Gastroesophageal sphincter (tissue), 4 donors: ENCODE measurements at regions not wholly inside any gene's neighbourhood (a gene's known extent, or its start where the extent isn't known, plus 50 kb on each side); places are given as distances from the start of the nearest gene placed in this dataset.

Experiments used
- ATAC-seq: fragments of 150-250 bp; one replicate; pipeline ENCODE4 v1.9.1; 2016; ENCODE audit warnings: mild to moderate bottlenecking, moderate library complexity
- H3K27ac ChIP-seq, 4 donors: fragments of 200-600 bp; sonication (generic) in 3 of 4; 1 replicate in 3 of 4; 2 replicates in 1 of 4; pipeline ENCODE4 v1.5.1; 2016 to 2019
- H3K27me3 ChIP-seq: fragments of 200-600 bp; sonication (generic); one replicate; pipeline ENCODE4 v1.5.1; 2019
- H3K36me3 ChIP-seq, 2 donors: fragments of 200-600 bp; sonication (generic); one replicate each; pipeline ENCODE4 v1.5.1; 2019; ENCODE audit warnings: control low read depth in 1 of 2
- H3K4me1 ChIP-seq, 3 donors: fragments of 200-600 bp; sonication (generic); 1 replicate in 2 of 3; 2 replicates in 1 of 3; pipeline ENCODE4 v1.5.1; 2016 to 2019; ENCODE audit warnings: control low read depth in 2 of 3
- H3K4me3 ChIP-seq, 2 donors: fragments of 200-600 bp; sonication (generic); one replicate each; pipeline ENCODE4 v1.5.1; 2019; ENCODE audit warnings: mild to moderate bottlenecking in 1 of 2, moderate library complexity in 1 of 2
- H3K9me3 ChIP-seq, 3 donors: fragments of 200-600 bp; sonication (generic); one replicate each; pipeline ENCODE4 v1.5.1; 2017 to 2019; ENCODE audit warnings: control low read depth in 2 of 3
- EP300 ChIP-seq: sonication (generic); formaldehyde crosslinking; IDR thresholded peaks from one replicate; pipeline ENCODE4 v1.6.1; 2017; ENCODE audit warnings: antibody characterized with exemption, mild to moderate bottlenecking
- POLR2A ChIP-seq, 2 donors: fragments of 450-650 bp; IDR thresholded peaks; one replicate each; pipeline ENCODE4 v1.6.1; 2017; ENCODE audit warnings: antibody characterized with exemption in 2 of 2, mild to moderate bottlenecking in 2 of 2, moderate library complexity in 1 of 2
- POLR2AphosphoS5 ChIP-seq: sonication (generic); formaldehyde crosslinking; IDR thresholded peaks from one replicate; pipeline ENCODE4 v1.6.1; 2017; ENCODE audit warnings: antibody characterized with exemption
- WGBS, 2 donors: methylation state at CpG; one replicate each; pipeline ENCODE4 v1.1.5; 2018; ENCODE audit warnings: low coverage in 1 of 2; 5-methylcytosine and 5-hydroxymethylcytosine counted together
- TF ChIP-seq, protein P1 (sequence below), 4 experiments: fragments of 200-600 bp in 2 of 4; fragments of 450-650 bp in 2 of 4; sonication (generic) in 1 of 4; IDR thresholded peaks; one replicate each; pipeline ENCODE4 v1.5.1; 2017 to 2019; ENCODE audit warnings: antibody characterized with exemption in 4 of 4, mild to moderate bottlenecking in 2 of 4, moderate library complexity in 2 of 4

DNA sequence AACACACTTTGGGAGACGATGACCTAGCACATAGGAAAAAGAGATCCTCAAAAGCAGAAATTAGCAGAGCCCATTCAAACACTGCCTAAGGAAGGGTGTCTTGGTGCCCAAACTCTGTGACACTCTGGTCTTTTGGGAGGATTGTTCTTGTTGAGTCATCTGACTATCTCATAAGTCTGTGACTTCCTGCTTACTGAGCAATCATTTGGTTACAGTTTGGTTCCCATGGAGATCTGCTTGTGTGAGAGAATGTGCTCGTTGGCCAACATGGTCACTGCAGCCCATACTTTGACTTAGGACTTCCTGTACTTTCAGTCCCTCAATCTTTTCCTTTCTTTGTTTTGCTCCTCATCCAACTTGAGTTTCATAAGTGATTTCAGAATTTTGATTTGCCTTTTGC is 602.9 kb downstream of the NYAP2 start:
- Histone ChIP-seq H3K27ac (peak overlapping the region in 1 of 4 donors; percentile 33), H3K4me1 (no peaks in the 10 kb centered on the region), H3K27me3 (no peaks in the 10 kb centered on the region), H3K36me3 (no peaks in the 10 kb centered on the region), H3K9me3 (no peaks in the 10 kb centered on the region), H3K4me3 (no peak overlapping the region)
- WGBS, 2 donors: 44 to 52% methylated on average over 2 of the region's 2 CpGs
- peak; percentile 80 for ATAC-seq
- TF ChIP-seq, protein P1, sequence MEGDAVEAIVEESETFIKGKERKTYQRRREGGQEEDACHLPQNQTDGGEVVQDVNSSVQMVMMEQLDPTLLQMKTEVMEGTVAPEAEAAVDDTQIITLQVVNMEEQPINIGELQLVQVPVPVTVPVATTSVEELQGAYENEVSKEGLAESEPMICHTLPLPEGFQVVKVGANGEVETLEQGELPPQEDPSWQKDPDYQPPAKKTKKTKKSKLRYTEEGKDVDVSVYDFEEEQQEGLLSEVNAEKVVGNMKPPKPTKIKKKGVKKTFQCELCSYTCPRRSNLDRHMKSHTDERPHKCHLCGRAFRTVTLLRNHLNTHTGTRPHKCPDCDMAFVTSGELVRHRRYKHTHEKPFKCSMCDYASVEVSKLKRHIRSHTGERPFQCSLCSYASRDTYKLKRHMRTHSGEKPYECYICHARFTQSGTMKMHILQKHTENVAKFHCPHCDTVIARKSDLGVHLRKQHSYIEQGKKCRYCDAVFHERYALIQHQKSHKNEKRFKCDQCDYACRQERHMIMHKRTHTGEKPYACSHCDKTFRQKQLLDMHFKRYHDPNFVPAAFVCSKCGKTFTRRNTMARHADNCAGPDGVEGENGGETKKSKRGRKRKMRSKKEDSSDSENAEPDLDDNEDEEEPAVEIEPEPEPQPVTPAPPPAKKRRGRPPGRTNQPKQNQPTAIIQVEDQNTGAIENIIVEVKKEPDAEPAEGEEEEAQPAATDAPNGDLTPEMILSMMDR (IDR thresholded peaks at IDR 0.05): no peak
- TF ChIP-seq POLR2A (IDR thresholded peaks at IDR 0.05) (no peak), POLR2AphosphoS5 (peak; percentile 28), EP300 (no peak)

DNA sequence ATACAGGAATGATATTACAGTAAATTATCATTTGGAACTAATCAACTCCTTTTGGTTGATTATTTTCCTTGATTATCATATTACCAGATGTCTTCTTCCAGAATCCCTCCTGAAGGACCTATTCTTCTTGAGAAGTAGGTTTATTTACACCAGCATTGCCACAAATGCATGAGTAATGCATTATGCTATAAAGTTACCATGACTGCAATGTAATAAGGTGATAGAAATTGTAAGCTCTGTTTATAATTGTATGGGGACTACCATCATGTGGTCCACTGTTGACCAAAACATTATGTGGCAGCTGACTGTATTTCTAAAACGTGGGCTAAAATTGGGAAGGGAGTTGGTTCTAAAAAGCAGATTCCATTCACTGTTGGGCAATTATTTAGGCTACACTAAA is 602.2 kb downstream of the NYAP2 start:
- H3K27ac ChIP-seq: no peak overlapping the region
- no peak for ATAC-seq

GRCh38 chr2:225999692-226000091 is 600.2 kb downstream of the NYAP2 start:
- Histone ChIP-seq H3K27me3 (no peaks in the 10 kb centered on the region), H3K4me1 (peaks cover 2 to 14% (median 3%) of the 10 kb centered on the region in 3 donors), H3K4me3 (no peak overlapping the region), H3K9me3 (no peaks in the 10 kb centered on the region), H3K27ac (peak overlapping the region in 2 of 4 donors; percentile 11 to 36), H3K36me3 (no peaks in the 10 kb centered on the region)
- WGBS, 2 donors: 0 to 57% methylated on average over 1 to 2 of the region's 2 CpGs
- TF ChIP-seq POLR2AphosphoS5 (no peak), POLR2A (IDR thresholded peaks at IDR 0.05) (no peak), EP300 (no peak)
- TF ChIP-seq, protein P1 (IDR thresholded peaks at IDR 0.05): no peak
- ATAC-seq: no peak

More for the DNA sequence above, 602.2 kb downstream of the NYAP2 start:
- H3K4me1 ChIP-seq: no peaks in the 10 kb centered on the region
- no peaks in the 10 kb centered on the region for H3K36me3 ChIP-seq
- no peaks in the 10 kb centered on the region for H3K27me3 ChIP-seq
- no peak for TF ChIP-seq POLR2A (IDR thresholded peaks at IDR 0.05)
- TF ChIP-seq POLR2AphosphoS5: no peak
- WGBS, 2 donors: 60 to 67% methylated on average over 1 of the region's 1 CpG
- no peaks in the 10 kb centered on the region for H3K9me3 ChIP-seq
- no peak overlapping the region for H3K4me3 ChIP-seq

DNA sequence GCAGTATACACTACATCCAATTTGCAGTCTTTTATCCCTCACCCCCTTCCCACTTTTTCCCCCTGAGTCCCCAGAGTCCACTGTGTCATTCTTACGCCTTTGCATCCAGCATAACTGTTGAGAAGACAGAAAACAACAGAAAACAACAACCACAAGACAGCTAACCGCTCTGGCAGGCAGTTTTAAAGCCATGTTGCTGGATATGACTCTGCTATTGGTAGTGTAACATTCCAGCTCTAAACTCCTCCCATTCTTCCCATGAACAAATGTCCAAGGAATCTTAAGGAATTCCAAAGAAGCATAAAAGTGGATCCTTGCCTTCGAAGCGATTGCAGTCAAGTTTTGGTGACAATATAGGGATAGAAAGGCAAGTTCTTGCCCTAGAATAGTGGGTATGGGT is 599.1 kb downstream of the NYAP2 start:
- no peaks in the 10 kb centered on the region for H3K9me3 ChIP-seq
- peaks cover 2 to 14% (median 3%) of the 10 kb centered on the region in 3 donors for H3K4me1 ChIP-seq
- TF ChIP-seq POLR2AphosphoS5 (no peak), POLR2A (IDR thresholded peaks at IDR 0.05) (no peak), EP300 (no peak)
- TF ChIP-seq, protein P1 (IDR thresholded peaks at IDR 0.05): no peak
- no peaks in the 10 kb centered on the region for H3K27me3 ChIP-seq
- H3K36me3 ChIP-seq: no peaks in the 10 kb centered on the region
- peak overlapping the region in 1 of 4 donors; percentile 36 for H3K27ac ChIP-seq
- no peak overlapping the region for H3K4me3 ChIP-seq
- ATAC-seq: no peak
- 85 to 96% methylated on average over 4 of the region's 4 CpGs for WGBS, 2 donors

DNA sequence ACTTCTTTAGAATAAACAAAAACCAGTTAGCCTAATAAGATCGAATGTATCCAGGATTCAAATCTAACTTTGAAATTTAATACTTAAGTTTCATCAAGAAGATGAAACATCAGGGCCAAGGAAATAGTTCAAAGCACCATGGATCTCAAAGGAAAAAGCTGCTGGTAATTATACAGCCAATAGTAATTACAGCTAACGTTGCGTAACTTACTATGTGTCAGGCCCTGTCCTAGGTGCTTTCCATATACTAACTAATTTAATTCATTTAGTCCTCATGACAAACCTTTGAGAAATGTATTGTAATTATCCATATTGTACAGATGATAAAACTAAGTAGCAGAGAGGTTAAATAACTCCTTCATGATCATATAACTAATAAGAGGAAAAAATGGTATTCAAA is 598.6 kb downstream of the NYAP2 start:
- Histone ChIP-seq H3K27me3 (no peaks in the 10 kb centered on the region), H3K4me3 (no peak overlapping the region), H3K9me3 (no peaks in the 10 kb centered on the region), H3K4me1 (peaks cover 2 to 14% (median 3%) of the 10 kb centered on the region in 3 donors), H3K36me3 (no peaks in the 10 kb centered on the region), H3K27ac (no peak overlapping the region)
- ATAC-seq: no peak
- TF ChIP-seq POLR2AphosphoS5: no peak
- TF ChIP-seq EP300: no peak
- 85 to 90% methylated on average over 3 of the region's 3 CpGs for WGBS, 2 donors

DNA sequence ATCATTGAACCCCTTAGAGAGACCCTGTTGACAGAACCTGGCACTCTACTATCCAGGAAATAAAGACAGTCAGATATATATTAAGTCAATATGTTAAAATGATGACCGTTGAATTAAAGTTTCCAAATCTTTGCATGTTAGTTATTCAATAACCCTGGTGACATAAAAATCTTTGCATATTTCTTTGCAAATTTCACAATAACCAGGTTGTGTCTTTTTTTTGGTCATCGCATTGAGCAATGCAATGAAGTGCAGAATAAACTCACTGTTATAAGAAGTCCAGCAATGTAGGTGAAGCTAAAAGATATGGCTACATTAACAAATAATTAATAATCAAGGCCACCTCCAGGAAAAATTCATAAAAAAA is 596.9 kb downstream of the NYAP2 start:
- H3K4me3 ChIP-seq: no peak overlapping the region
- no peak for ATAC-seq
- peak overlapping the region in 1 of 4 donors; percentile 15 for H3K27ac ChIP-seq
- no peaks in the 10 kb centered on the region for H3K27me3 ChIP-seq
- TF ChIP-seq, protein P1 (IDR thresholded peaks at IDR 0.05): no peak
- TF ChIP-seq POLR2A (IDR thresholded peaks at IDR 0.05) (no peak), POLR2AphosphoS5 (no peak), EP300 (no peak)
- H3K9me3 ChIP-seq: no peaks in the 10 kb centered on the region
- no peaks in the 10 kb centered on the region for H3K36me3 ChIP-seq
- WGBS, 2 donors: 81 to 82% methylated on average over 2 of the region's 2 CpGs
- H3K4me1 ChIP-seq: peaks cover 2 to 14% (median 3%) of the 10 kb centered on the region in 3 donors
